Progenitor cell of endocrine pancreas (in vitro differentiated cells): ENCODE measurements at regions not wholly inside any gene's neighbourhood (a gene's known extent, or its start where the extent isn't known, plus 50 kb on each side); places are given as distances from the start of the nearest gene placed in this dataset.

Experiments
- DNase-seq: peaks from one replicate; pipeline ENCODE4 v3.0.0; 2021; ENCODE audit warnings: low spot score; ENCODE audit not compliant: unreplicated experiment
- H3K27ac Mint-ChIP-seq: 2 replicates; pipeline ENCODE4 v1.8.0; 2021; ENCODE audit warnings: mild to moderate bottlenecking, moderate library complexity, mixed read lengths
- H3K27me3 Mint-ChIP-seq: 2 replicates; pipeline ENCODE4 v1.8.0; 2021; ENCODE audit warnings: mixed read lengths
- H3K36me3 Mint-ChIP-seq: 2 replicates; pipeline ENCODE4 v1.8.0; 2022; ENCODE audit warnings: mixed read lengths; ENCODE audit not compliant: insufficient read depth
- H3K4me1 Mint-ChIP-seq: 2 replicates; pipeline ENCODE4 v1.8.0; 2021; ENCODE audit warnings: low read depth, mixed read lengths
- H3K4me3 Mint-ChIP-seq: 2 replicates; pipeline ENCODE4 v1.8.0; 2021; ENCODE audit warnings: low read depth, mild to moderate bottlenecking, moderate library complexity, mixed read lengths
- H3K9me3 Mint-ChIP-seq: 2 replicates; pipeline ENCODE4 v1.8.0; 2021; ENCODE audit warnings: low read depth, mixed read lengths
- CTCF ChIP-seq: fragments of 200-600 bp; sonication (generic); IDR thresholded peaks from one replicate; pipeline ENCODE4 v1.5.0; 2021; ENCODE audit warnings: antibody characterized with exemption, mild to moderate bottlenecking; ENCODE audit not compliant: unreplicated experiment

- no peak for DNase-seq
- Mint-ChIP-seq H3K4me1 (no peaks in the 10 kb centered on the region), H3K27ac (no peak overlapping the region), H3K27me3 (no peaks in the 10 kb centered on the region), H3K9me3 (peaks cover 8% of the 10 kb centered on the region), H3K36me3 (no peaks in the 10 kb centered on the region), H3K4me3 (no peak overlapping the region)
- no peak for TF ChIP-seq CTCF
Observed at GRCh38 chr9:10911373-10911772, 298.6 kb upstream of the PTPRD start.

GRCh38 chr9:10917001-10917400 is 304.2 kb upstream of the PTPRD start:
- Mint-ChIP-seq H3K27me3 (no peaks in the 10 kb centered on the region), H3K36me3 (no peaks in the 10 kb centered on the region), H3K4me3 (no peak overlapping the region), H3K27ac (no peak overlapping the region), H3K4me1 (peaks cover 2% of the 10 kb centered on the region), H3K9me3 (no peaks in the 10 kb centered on the region)
- DNase-seq = no peak
- TF ChIP-seq CTCF = no peak

GRCh38 chr9:10921671-10922070 is 308.9 kb upstream of the PTPRD start:
- H3K27me3 Mint-ChIP-seq = no peaks in the 10 kb centered on the region
- H3K4me1 Mint-ChIP-seq = peaks cover 2% of the 10 kb centered on the region
- no peak for TF ChIP-seq CTCF
- no peak overlapping the region for H3K27ac Mint-ChIP-seq
- DNase-seq = no peak
- H3K36me3 Mint-ChIP-seq = no peaks in the 10 kb centered on the region
- no peaks in the 10 kb centered on the region for H3K9me3 Mint-ChIP-seq
- no peak overlapping the region for H3K4me3 Mint-ChIP-seq

GRCh38 chr9:10925896-10926295 is 313.1 kb upstream of the PTPRD start:
- Mint-ChIP-seq H3K36me3 (no peaks in the 10 kb centered on the region), H3K4me1 (peaks cover 4% of the 10 kb centered on the region), H3K9me3 (no peaks in the 10 kb centered on the region), H3K27me3 (no peaks in the 10 kb centered on the region), H3K4me3 (no peak overlapping the region), H3K27ac (no peak overlapping the region)
- TF ChIP-seq CTCF = no peak
- DNase-seq = no peak

- DNase-seq = no peak
- Mint-ChIP-seq H3K27ac (no peak overlapping the region), H3K4me1 (peaks cover 4% of the 10 kb centered on the region), H3K4me3 (no peak overlapping the region), H3K27me3 (no peaks in the 10 kb centered on the region), H3K9me3 (no peaks in the 10 kb centered on the region), H3K36me3 (no peaks in the 10 kb centered on the region)
- no peak for TF ChIP-seq CTCF
Observed at GRCh38 chr9:10928372-10928771, 315.6 kb upstream of the PTPRD start.

DNA sequence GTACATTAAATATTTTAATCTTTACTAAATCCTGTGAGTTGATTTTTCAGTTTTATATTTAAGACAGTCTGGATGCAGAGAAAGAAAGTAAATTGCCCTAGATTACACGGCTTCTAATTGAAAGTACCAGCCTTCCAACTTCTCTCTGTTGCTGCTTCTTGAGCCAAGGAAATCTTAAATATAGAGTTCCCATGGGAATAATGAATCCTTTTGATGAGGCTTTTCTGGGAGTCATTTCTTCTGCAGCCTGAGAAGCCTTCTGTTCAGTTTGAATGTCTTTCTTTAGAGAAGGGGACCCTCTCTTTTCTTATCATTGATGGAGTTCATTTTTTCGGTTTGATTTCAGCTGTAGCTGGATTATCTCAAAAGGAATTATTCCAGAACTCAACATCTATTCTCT is 317.3 kb upstream of the PTPRD start:
- Mint-ChIP-seq H3K9me3 (no peaks in the 10 kb centered on the region), H3K36me3 (no peaks in the 10 kb centered on the region), H3K4me1 (peaks cover 4% of the 10 kb centered on the region), H3K27ac (no peak overlapping the region), H3K4me3 (no peak overlapping the region), H3K27me3 (no peaks in the 10 kb centered on the region)
- TF ChIP-seq CTCF = no peak
- DNase-seq = no peak
